ENCODE measurements at regions not wholly inside any gene's neighbourhood (a gene's known extent, or its start where the extent isn't known, plus 50 kb on each side); places are given as distances from the start of the nearest gene placed in this dataset.

DNA sequence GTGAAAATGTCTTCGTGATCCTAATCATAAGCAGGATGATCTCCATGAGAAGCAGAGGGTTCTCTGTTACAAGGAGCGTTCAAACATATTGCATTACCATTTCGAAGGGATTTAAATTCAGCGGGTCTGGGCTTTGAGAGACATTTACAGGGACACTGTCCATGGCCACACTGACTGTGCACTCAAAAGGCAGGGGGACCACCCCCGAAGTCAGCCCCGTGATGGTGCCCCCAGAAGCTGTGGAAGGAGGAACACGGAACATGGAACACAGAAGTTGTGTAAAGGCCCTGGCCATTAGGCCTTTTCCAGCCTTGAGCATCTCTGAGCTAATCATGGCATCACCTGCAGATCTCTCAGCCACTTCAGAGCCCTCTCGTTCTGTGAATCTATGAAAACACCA, 268.4 kb upstream of the MYT1L start:
- no peaks in the 10 kb centered on the region for H3K4me1 ChIP-seq
- no peaks in the 10 kb centered on the region for H3K27me3 ChIP-seq
- H3K36me3 ChIP-seq: no peaks in the 10 kb centered on the region
- no peak for DNase-seq
- intact Hi-C loops (cut with DNase I): no loop called here
- no peaks in the 10 kb centered on the region for H3K9me3 ChIP-seq
- no peak for TF ChIP-seq POLR2A (IDR thresholded peaks at IDR 0.05)
- TF ChIP-seq, protein P1, sequence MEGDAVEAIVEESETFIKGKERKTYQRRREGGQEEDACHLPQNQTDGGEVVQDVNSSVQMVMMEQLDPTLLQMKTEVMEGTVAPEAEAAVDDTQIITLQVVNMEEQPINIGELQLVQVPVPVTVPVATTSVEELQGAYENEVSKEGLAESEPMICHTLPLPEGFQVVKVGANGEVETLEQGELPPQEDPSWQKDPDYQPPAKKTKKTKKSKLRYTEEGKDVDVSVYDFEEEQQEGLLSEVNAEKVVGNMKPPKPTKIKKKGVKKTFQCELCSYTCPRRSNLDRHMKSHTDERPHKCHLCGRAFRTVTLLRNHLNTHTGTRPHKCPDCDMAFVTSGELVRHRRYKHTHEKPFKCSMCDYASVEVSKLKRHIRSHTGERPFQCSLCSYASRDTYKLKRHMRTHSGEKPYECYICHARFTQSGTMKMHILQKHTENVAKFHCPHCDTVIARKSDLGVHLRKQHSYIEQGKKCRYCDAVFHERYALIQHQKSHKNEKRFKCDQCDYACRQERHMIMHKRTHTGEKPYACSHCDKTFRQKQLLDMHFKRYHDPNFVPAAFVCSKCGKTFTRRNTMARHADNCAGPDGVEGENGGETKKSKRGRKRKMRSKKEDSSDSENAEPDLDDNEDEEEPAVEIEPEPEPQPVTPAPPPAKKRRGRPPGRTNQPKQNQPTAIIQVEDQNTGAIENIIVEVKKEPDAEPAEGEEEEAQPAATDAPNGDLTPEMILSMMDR (IDR thresholded peaks at IDR 0.05): no peak
- no peak overlapping the region for H3K27ac ChIP-seq
- H3K4me3 ChIP-seq (replicated peaks in 1 of 3): no peak overlapping the region
- WGBS, 2 donors: 90 to 93% methylated on average over 8 of the region's 8 CpGs

DNA sequence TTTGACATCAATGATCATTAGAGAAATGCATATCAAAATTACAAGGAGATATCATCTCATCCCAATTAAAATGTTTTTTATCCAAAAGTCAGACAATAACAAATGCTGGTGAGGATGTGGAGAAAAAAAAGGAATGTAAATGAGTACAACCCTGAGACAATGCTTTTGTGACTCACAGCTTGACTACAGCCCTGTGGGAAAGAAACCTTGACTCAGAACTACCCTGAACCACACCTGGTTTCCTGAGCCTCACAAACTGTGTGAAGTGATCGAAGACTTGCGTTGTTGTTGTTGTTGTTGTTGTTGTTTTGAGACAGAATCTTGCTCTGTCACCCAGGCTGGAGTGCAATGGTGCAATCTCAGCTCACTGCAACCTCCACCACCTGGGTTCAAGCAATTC, 266.6 kb upstream of the MYT1L start:
- Histone ChIP-seq H3K27ac (no peak overlapping the region), H3K36me3 (no peaks in the 10 kb centered on the region), H3K4me3 (replicated peaks in 1 of 3) (no peak overlapping the region), H3K4me1 (no peaks in the 10 kb centered on the region), H3K27me3 (no peaks in the 10 kb centered on the region), H3K9me3 (no peaks in the 10 kb centered on the region)
- TF ChIP-seq, protein P1 (IDR thresholded peaks at IDR 0.05): no peak
- no peak for TF ChIP-seq POLR2A (IDR thresholded peaks at IDR 0.05)
- WGBS, 2 donors: 86 to 87% methylated on average over 2 of the region's 2 CpGs
- intact Hi-C loops (cut with DNase I): no loop called here
- no peak for DNase-seq

DNA sequence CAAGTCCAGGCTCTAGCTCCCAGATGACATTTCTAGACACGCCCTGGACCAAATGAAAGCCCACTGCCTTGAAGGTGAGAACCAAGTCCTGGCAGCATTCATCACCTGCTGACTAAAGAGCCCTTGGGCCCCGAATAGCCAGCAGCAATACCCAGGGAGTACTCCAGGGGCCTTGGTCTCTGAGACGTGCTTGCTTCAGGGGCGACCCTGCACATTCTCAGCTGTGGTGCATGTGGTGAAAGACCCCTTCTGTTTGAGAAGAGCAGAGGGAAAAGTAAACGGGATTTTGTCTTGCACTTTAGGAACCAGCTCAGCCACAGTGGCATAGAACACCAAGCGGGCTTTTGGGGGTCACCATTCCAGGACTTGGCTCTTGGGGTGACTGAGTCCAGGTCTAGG, 260.5 kb upstream of the MYT1L start:
- TF ChIP-seq POLR2A (IDR thresholded peaks at IDR 0.05): no peak
- TF ChIP-seq, protein P1 (IDR thresholded peaks at IDR 0.05): no peak
- no peaks in the 10 kb centered on the region for H3K9me3 ChIP-seq
- 63 to 65% methylated on average over 6 of the region's 6 CpGs for WGBS, 2 donors
- H3K4me1 ChIP-seq: peaks cover 0 to 7% of the 10 kb centered on the region in 2 donors
- no peak overlapping the region for H3K4me3 ChIP-seq (replicated peaks in 1 of 3)
- H3K27ac ChIP-seq: no peak overlapping the region
- no peak for DNase-seq
- H3K27me3 ChIP-seq: no peaks in the 10 kb centered on the region
- no peaks in the 10 kb centered on the region for H3K36me3 ChIP-seq
- intact Hi-C loops (cut with DNase I): no loop called here

DNA sequence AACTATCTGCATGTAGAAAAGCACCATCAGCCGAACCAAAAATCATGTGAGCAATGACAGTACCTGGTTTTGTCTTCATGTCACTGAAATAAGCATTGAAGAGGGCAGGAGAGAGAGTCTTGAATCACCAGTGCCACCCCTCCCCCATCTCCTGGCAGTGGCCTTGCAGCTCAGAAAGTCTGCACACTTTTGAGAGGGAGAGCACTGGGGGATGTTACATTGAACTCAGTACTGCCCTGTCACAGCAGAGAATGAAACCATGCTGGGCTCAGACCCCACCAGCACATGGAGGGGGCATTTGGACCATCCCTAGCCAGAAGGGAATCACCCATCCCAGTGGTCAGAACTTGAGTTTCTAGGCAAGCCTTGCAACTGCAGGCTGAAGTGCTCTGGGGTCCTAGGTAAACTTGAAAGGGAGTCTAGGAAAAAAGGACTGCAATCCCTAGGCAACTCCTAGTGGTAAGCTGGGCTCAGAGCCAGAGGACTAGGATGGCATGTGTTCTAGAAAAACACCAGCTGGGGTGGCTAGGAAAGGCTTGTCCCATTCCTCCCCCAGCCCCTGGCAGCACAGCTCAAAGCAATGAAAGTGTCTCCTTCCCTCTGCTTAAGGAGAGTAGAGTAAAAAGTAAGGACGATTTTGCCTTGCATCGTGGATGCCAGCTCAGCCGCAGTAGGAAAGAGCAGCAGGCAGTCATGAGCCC, 259.9 kb upstream of the MYT1L start:
- Histone ChIP-seq H3K4me3 (replicated peaks in 1 of 3) (no peak overlapping the region), H3K9me3 (no peaks in the 10 kb centered on the region), H3K27me3 (no peaks in the 10 kb centered on the region), H3K4me1 (peaks cover 0 to 7% of the 10 kb centered on the region in 2 donors), H3K27ac (no peak overlapping the region), H3K36me3 (no peaks in the 10 kb centered on the region)
- intact Hi-C loops (cut with DNase I): no loop called here
- TF ChIP-seq POLR2A (IDR thresholded peaks at IDR 0.05): no peak
- TF ChIP-seq, protein P1 (IDR thresholded peaks at IDR 0.05): no peak
- DNase-seq: peak; percentile 62 to 66
- WGBS, 2 donors: 44 to 63% methylated on average over 4 of the region's 4 CpGs

DNA sequence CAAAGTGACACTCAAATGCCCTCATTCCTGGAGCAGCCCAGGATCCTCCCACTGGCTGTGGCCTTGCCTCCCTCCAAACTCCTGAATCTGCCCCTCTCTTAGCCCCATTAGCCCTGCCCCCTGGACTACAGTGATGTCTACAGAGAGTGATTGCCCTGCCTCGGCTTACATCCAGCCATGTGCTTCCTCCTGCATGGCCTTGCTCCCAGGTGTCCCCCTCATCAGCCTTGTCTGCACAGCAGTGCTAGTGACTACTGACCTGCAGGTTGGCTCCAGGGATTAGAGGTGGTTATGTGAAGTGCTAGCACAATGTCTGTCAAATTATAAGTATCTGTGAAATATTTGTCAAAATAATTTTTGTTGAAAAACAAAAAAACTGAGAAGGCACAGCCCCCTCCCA, 259.1 kb upstream of the MYT1L start:
- H3K4me3 ChIP-seq (replicated peaks in 1 of 3): no peak overlapping the region
- no peak overlapping the region for H3K27ac ChIP-seq
- TF ChIP-seq, protein P1 (IDR thresholded peaks at IDR 0.05): no peak
- TF ChIP-seq POLR2A (IDR thresholded peaks at IDR 0.05): no peak
- no peaks in the 10 kb centered on the region for H3K36me3 ChIP-seq
- H3K9me3 ChIP-seq: no peaks in the 10 kb centered on the region
- intact Hi-C loops (cut with DNase I): no loop called here
- H3K27me3 ChIP-seq: no peaks in the 10 kb centered on the region
- peaks cover 0 to 7% of the 10 kb centered on the region in 2 donors for H3K4me1 ChIP-seq
- WGBS, 2 donors: 31 to 82% methylated on average over 1 of the region's 1 CpG
- DNase-seq: no peak

Data from thyroid gland (tissue), 4 donors.